ENCODE measurements at regions not wholly inside any gene's neighbourhood (a gene's known extent, or its start where the extent isn't known, plus 50 kb on each side); places are given as distances from the start of the nearest gene placed in this dataset.

- TF ChIP-seq CTCF (IDR thresholded peaks at IDR 0.05; ENCODE audit: insufficient read depth, low read length) = no peak
- no peak for TF ChIP-seq REST (IDR thresholded peaks at IDR 0.05; ENCODE audit: insufficient replicate concordance, low read depth)
- TF ChIP-seq GABPA (IDR thresholded peaks at IDR 0.05; ENCODE audit: low read depth) = no peak
These were observed 70.0 kb upstream of the NDUFV2 start for GRCh38 chr18:9032519-9032918.

All from HL-60 (cell line).